Fibroblast of lung (primary cell): ENCODE measurements at regions not wholly inside any gene's neighbourhood (a gene's known extent, or its start where the extent isn't known, plus 50 kb on each side); places are given as distances from the start of the nearest gene placed in this dataset.

Experiments
- EZH2 ChIP-seq: IDR thresholded peaks from 2 replicates; pipeline ENCODE4 v1.5.1; 2012; ENCODE audit warnings: low read length, control low read depth, mild to moderate bottlenecking; ENCODE audit errors: missing control alignments
- TF ChIP-seq, protein P1 (sequence below), 2 donors: IDR thresholded peaks in 1 of 2; conservative IDR thresholded peaks in 1 of 2; 1 replicate in 1 of 2; 2 replicates in 1 of 2; pipeline ENCODE4 v1.5.1; 2011 to 2012; ENCODE audit warnings: low read length in 2 of 2, control low read depth in 1 of 2, inconsistent platforms in 1 of 2, low read depth in 1 of 2, mild to moderate bottlenecking in 1 of 2

DNA sequence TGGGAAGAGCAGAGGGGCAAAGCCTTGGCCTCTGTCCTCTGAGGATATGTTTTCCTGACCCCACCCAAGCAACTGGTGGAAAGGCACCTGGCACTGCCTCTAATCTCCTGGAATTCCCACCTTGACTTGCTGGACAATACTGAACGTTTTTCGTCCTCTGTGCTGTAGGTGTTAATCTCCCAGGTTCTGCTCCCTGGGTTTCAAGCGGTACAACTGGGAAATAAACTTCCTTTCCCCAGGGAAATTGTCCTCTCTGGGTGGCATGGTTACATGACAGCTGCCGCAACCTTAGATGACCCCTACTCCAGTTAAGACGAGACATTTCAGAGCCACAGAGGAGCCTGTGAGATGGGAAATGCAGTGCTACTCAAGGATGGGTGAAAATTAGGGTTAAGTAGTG lies 57.3 kb upstream of the BCAR3 start:
- TF ChIP-seq, protein P1, sequence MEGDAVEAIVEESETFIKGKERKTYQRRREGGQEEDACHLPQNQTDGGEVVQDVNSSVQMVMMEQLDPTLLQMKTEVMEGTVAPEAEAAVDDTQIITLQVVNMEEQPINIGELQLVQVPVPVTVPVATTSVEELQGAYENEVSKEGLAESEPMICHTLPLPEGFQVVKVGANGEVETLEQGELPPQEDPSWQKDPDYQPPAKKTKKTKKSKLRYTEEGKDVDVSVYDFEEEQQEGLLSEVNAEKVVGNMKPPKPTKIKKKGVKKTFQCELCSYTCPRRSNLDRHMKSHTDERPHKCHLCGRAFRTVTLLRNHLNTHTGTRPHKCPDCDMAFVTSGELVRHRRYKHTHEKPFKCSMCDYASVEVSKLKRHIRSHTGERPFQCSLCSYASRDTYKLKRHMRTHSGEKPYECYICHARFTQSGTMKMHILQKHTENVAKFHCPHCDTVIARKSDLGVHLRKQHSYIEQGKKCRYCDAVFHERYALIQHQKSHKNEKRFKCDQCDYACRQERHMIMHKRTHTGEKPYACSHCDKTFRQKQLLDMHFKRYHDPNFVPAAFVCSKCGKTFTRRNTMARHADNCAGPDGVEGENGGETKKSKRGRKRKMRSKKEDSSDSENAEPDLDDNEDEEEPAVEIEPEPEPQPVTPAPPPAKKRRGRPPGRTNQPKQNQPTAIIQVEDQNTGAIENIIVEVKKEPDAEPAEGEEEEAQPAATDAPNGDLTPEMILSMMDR (conservative IDR thresholded peaks at IDR 0.05 in 1 of 2, IDR thresholded peaks at IDR 0.05 in 1 of 2; ENCODE audit: low read depth in 1 of 2, low read length in 2 of 2): no peak
- no peak for TF ChIP-seq EZH2
